B cell (primary cell): ENCODE measurements at regions not wholly inside any gene's neighbourhood (a gene's known extent, or its start where the extent isn't known, plus 50 kb on each side); places are given as distances from the start of the nearest gene placed in this dataset.

Experiments
- ATAC-seq: fragments of 200-7000 bp; cut with Tn5 transposase; one replicate; pipeline ENCODE4 v1.10.0; 2021; ENCODE audit warnings: low read depth, mild to moderate bottlenecking, moderate number of reproducible peaks, moderate library complexity
- CTCF ChIA-PET: fragments of 350-600 bp; sonication (Branson Sonifier 250); formaldehyde crosslinking; loops from one replicate; lab custom pipeline; 2021; ENCODE audit warnings: antibody characterized with exemption, inconsistent platforms; lab: Charles Lee
- POLR2A ChIA-PET: fragments of 350-600 bp; sonication (Branson Sonifier 250); formaldehyde crosslinking; loops from one replicate; lab custom pipeline; 2021; ENCODE audit warnings: antibody characterized with exemption; lab: Charles Lee
- DNase-seq: peaks from one replicate; pipeline ENCODE4 v3.0.0; 2013
- H2AFZ ChIP-seq: 2 replicates; pipeline ENCODE4 v1.6.1; 2012; ENCODE audit warnings: mild to moderate bottlenecking, low read depth, low read length; ENCODE audit not compliant: insufficient read depth, poor library complexity, severe bottlenecking
- H3K27ac ChIP-seq, 2 donors: 1 replicate in 1 of 2; 2 replicates in 1 of 2; pipeline ENCODE4 v1.5.1; 2012 to 2013; ENCODE audit warnings: low read length in 2 of 2, mild to moderate bottlenecking in 2 of 2, moderate library complexity in 1 of 2
- H3K27me3 ChIP-seq, 4 experiments: fragments of 200-600 bp in 1 of 4; sonication (generic) in 1 of 4; replicated peaks in 1 of 4; 1 replicate in 2 of 4; 2 replicates in 2 of 4; pipeline versions ENCODE4 v1.6.1 to v1.7.0; 2013 to 2016; ENCODE audit warnings: low read length in 3 of 4, mild to moderate bottlenecking in 2 of 4, mixed read lengths in 1 of 4, moderate library complexity in 1 of 4; ENCODE audit not compliant: insufficient read depth in 4 of 4, control insufficient read depth in 3 of 4; ENCODE audit errors: control extremely low read depth in 1 of 4
- H3K36me3 ChIP-seq, 2 experiments: replicated peaks in 1 of 2; 1 replicate in 1 of 2; 2 replicates in 1 of 2; pipeline versions ENCODE4 v1.6.1 to v1.7.1; 2013; ENCODE audit warnings: low read length in 1 of 2; ENCODE audit not compliant: insufficient read depth in 2 of 2, control insufficient read depth in 1 of 2; ENCODE audit errors: control extremely low read depth in 1 of 2, extremely low read depth in 1 of 2
- H3K4me1 ChIP-seq, 2 donors: fragments of 200-600 bp in 1 of 2; sonication (generic) in 1 of 2; 1 replicate in 1 of 2; 2 replicates in 1 of 2; pipeline versions ENCODE4 v1.5.1 to v1.6.1; 2013 to 2017; ENCODE audit warnings: low read length in 2 of 2; ENCODE audit not compliant: control insufficient read depth in 2 of 2, insufficient read depth in 2 of 2
- H3K4me2 ChIP-seq: replicated peaks from 2 replicates; pipeline ENCODE3; 2012; ENCODE audit warnings: mild to moderate bottlenecking, low read depth, low read length; ENCODE audit not compliant: poor library complexity, severe bottlenecking
- H3K4me3 ChIP-seq, 5 experiments: fragments of 200-600 bp in 1 of 5; sonication (generic) in 1 of 5; 1 replicate in 3 of 5; 2 replicates in 2 of 5; pipeline versions ENCODE4 v1.5.1 to v1.7.0; 2011 to 2016; ENCODE audit warnings: low read length in 4 of 5, mild to moderate bottlenecking in 4 of 5, low read depth in 2 of 5, control low read depth in 1 of 5, moderate library complexity in 1 of 5; ENCODE audit not compliant: insufficient read depth in 1 of 5; ENCODE audit errors: control extremely low read depth in 1 of 5, extremely low read depth in 1 of 5
- H3K79me2 ChIP-seq: fragments of 200-600 bp; sonication (generic); one replicate; pipeline ENCODE4 v1.6.0; 2016; ENCODE audit warnings: low read length; ENCODE audit not compliant: control insufficient read depth, insufficient read depth
- H3K9ac ChIP-seq: fragments of 200-600 bp; sonication (generic); 2 replicates; pipeline ENCODE4 v1.6.1; 2017; ENCODE audit warnings: mild to moderate bottlenecking, low read length, moderate library complexity
- H3K9me3 ChIP-seq, 3 donors: one replicate each; pipeline versions ENCODE4 v1.6.1 to v1.7.1; 2013; ENCODE audit warnings: low read length in 2 of 3; ENCODE audit not compliant: control insufficient read depth in 2 of 3, insufficient read depth in 1 of 3; ENCODE audit errors: control extremely low read depth in 1 of 3
- H4K20me1 ChIP-seq: 2 replicates; pipeline ENCODE4 v1.6.0; 2012; ENCODE audit warnings: mild to moderate bottlenecking, low read length; ENCODE audit not compliant: insufficient read depth, control insufficient read depth, poor library complexity, severe bottlenecking
- H3K27ac Mint-ChIP-seq: one replicate; pipeline ENCODE4 v1.8.0; 2021; ENCODE audit warnings: mixed read lengths
- H3K27me3 Mint-ChIP-seq: one replicate; pipeline ENCODE4 v1.8.0; 2021; ENCODE audit warnings: mixed read lengths
- H3K4me1 Mint-ChIP-seq: one replicate; pipeline ENCODE4 v1.8.0; 2021; ENCODE audit warnings: mixed read lengths
- H3K4me3 Mint-ChIP-seq: one replicate; pipeline ENCODE4 v1.8.0; 2021; ENCODE audit warnings: mixed read lengths
- H3K9me3 Mint-ChIP-seq: one replicate; pipeline ENCODE4 v1.8.0; 2022; ENCODE audit warnings: mixed read lengths; ENCODE audit not compliant: insufficient read depth
- EZH2 ChIP-seq: IDR thresholded peaks from 2 replicates; pipeline ENCODE4 v1.6.1; 2012; ENCODE audit warnings: borderline replicate concordance, low read depth, mild to moderate bottlenecking, moderate library complexity, low read length; ENCODE audit not compliant: insufficient read depth, poor library complexity, severe bottlenecking
- WGBS: methylation state at CpG from one replicate; pipeline ENCODE4 v1.1.5; 2013; ENCODE audit warnings: missing lambda C conversion rate; ENCODE audit not compliant: insufficient coverage; 5-methylcytosine and 5-hydroxymethylcytosine counted together
- intact Hi-C: fragments of 100-400 bp; cut with micrococcal nuclease; formaldehyde crosslinking; loops from one replicate; pipeline ENCODE4 v1.10.0; 2022
- TF ChIP-seq, protein P1 (sequence below): fragments of 200-600 bp; IDR thresholded peaks from one replicate; pipeline ENCODE4 v1.8.0; 2022; ENCODE audit warnings: antibody characterized with exemption, mild to moderate bottlenecking

DNA sequence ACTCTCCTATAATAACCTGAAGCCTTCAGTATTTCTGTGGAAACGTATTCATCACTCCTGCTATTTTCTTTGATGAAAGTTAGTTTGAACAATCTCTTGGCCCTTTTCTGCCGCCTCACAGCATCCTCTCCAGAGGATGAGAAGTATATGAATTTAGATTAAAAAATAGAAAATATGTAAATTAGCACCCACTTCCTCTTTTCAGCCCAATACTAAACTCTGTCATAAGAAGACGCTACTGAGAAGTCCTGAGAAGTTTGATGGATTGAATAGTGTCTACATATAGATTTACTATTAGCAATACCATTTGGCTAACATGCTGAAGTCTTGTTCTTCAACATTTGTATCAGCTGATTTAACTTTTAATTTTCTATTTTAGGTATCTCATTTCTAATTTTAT lies 526.4 kb upstream of the SPHKAP start:
- no peaks in the 10 kb centered on the region for H3K27me3 ChIP-seq
- H3K9me3 Mint-ChIP-seq, result peaks cover 6% of the 10 kb centered on the region
- no peak overlapping the region for H2AFZ ChIP-seq
- no peaks in the 10 kb centered on the region for H3K4me1 Mint-ChIP-seq
- H4K20me1 ChIP-seq, result no peaks in the 10 kb centered on the region
- H3K4me1 ChIP-seq, result no peaks in the 10 kb centered on the region
- TF ChIP-seq EZH2, result no peak
- TF ChIP-seq, protein P1, sequence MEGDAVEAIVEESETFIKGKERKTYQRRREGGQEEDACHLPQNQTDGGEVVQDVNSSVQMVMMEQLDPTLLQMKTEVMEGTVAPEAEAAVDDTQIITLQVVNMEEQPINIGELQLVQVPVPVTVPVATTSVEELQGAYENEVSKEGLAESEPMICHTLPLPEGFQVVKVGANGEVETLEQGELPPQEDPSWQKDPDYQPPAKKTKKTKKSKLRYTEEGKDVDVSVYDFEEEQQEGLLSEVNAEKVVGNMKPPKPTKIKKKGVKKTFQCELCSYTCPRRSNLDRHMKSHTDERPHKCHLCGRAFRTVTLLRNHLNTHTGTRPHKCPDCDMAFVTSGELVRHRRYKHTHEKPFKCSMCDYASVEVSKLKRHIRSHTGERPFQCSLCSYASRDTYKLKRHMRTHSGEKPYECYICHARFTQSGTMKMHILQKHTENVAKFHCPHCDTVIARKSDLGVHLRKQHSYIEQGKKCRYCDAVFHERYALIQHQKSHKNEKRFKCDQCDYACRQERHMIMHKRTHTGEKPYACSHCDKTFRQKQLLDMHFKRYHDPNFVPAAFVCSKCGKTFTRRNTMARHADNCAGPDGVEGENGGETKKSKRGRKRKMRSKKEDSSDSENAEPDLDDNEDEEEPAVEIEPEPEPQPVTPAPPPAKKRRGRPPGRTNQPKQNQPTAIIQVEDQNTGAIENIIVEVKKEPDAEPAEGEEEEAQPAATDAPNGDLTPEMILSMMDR, result no peak
- H3K9me3 ChIP-seq, result peaks cover 0 to 4% (median 0%) of the 10 kb centered on the region in 3 donors
- no peak overlapping the region for H3K27ac Mint-ChIP-seq
- no peak overlapping the region for H3K4me3 Mint-ChIP-seq
- H3K4me3 ChIP-seq, result no peak overlapping the region
- WGBS, result no CpG with 5 or more reads among the region's 3 CpGs
- DNase-seq (no peak), ATAC-seq (no peak)
- ChIA-PET CTCF (no interaction called here), POLR2A (no interaction called here)
- H3K27ac ChIP-seq, result no peak overlapping the region
- intact Hi-C loops, result no loop called here
- H3K4me2 ChIP-seq, result no peak overlapping the region
- no peaks in the 10 kb centered on the region for H3K36me3 ChIP-seq
- no peaks in the 10 kb centered on the region for H3K79me2 ChIP-seq
- H3K27me3 Mint-ChIP-seq, result no peaks in the 10 kb centered on the region
- no peak overlapping the region for H3K9ac ChIP-seq

GRCh38 chr2:228705318-228705717 lies 523.8 kb upstream of the SPHKAP start:
- no peak overlapping the region for H3K4me3 Mint-ChIP-seq
- ChIA-PET POLR2A (no interaction called here), CTCF (no interaction called here)
- H3K4me1 Mint-ChIP-seq, result no peaks in the 10 kb centered on the region
- intact Hi-C loops, result no loop called here
- H2AFZ ChIP-seq, result no peak overlapping the region
- H3K9me3 Mint-ChIP-seq, result peaks cover 4% of the 10 kb centered on the region
- no peak for DNase-seq
- TF ChIP-seq, protein P1, result no peak
- no peak for TF ChIP-seq EZH2
- H3K9ac ChIP-seq, result no peak overlapping the region
- H3K9me3 ChIP-seq, result peaks cover 0 to 4% (median 0%) of the 10 kb centered on the region in 3 donors
- ATAC-seq, result no peak
- 33% methylated on average over 3 of the region's 4 CpGs for WGBS
- H3K4me2 ChIP-seq, result no peak overlapping the region
- H3K27ac Mint-ChIP-seq, result no peak overlapping the region
- H3K27me3 ChIP-seq, result no peaks in the 10 kb centered on the region
- H3K27ac ChIP-seq, result no peak overlapping the region
- H3K4me3 ChIP-seq, result no peak overlapping the region
- no peaks in the 10 kb centered on the region for H4K20me1 ChIP-seq
- H3K79me2 ChIP-seq, result no peaks in the 10 kb centered on the region
- H3K4me1 ChIP-seq, result no peaks in the 10 kb centered on the region
- no peaks in the 10 kb centered on the region for H3K36me3 ChIP-seq
- H3K27me3 Mint-ChIP-seq, result no peaks in the 10 kb centered on the region
